Gastroesophageal sphincter (tissue), 4 donors: ENCODE measurements at regions not wholly inside any gene's neighbourhood (a gene's known extent, or its start where the extent isn't known, plus 50 kb on each side); places are given as distances from the start of the nearest gene placed in this dataset.

Experiments
- ATAC-seq: fragments of 150-250 bp; one replicate; pipeline ENCODE4 v1.9.1; 2016; ENCODE audit warnings: mild to moderate bottlenecking, moderate library complexity
- H3K27ac ChIP-seq, 4 donors: fragments of 200-600 bp; sonication (generic) in 3 of 4; 1 replicate in 3 of 4; 2 replicates in 1 of 4; pipeline ENCODE4 v1.5.1; 2016 to 2019
- H3K27me3 ChIP-seq: fragments of 200-600 bp; sonication (generic); one replicate; pipeline ENCODE4 v1.5.1; 2019
- H3K36me3 ChIP-seq, 2 donors: fragments of 200-600 bp; sonication (generic); one replicate each; pipeline ENCODE4 v1.5.1; 2019; ENCODE audit warnings: control low read depth in 1 of 2
- H3K4me1 ChIP-seq, 3 donors: fragments of 200-600 bp; sonication (generic); 1 replicate in 2 of 3; 2 replicates in 1 of 3; pipeline ENCODE4 v1.5.1; 2016 to 2019; ENCODE audit warnings: control low read depth in 2 of 3
- H3K4me3 ChIP-seq, 2 donors: fragments of 200-600 bp; sonication (generic); one replicate each; pipeline ENCODE4 v1.5.1; 2019; ENCODE audit warnings: mild to moderate bottlenecking in 1 of 2, moderate library complexity in 1 of 2
- H3K9me3 ChIP-seq, 3 donors: fragments of 200-600 bp; sonication (generic); one replicate each; pipeline ENCODE4 v1.5.1; 2017 to 2019; ENCODE audit warnings: control low read depth in 2 of 3
- EP300 ChIP-seq: sonication (generic); formaldehyde crosslinking; IDR thresholded peaks from one replicate; pipeline ENCODE4 v1.6.1; 2017; ENCODE audit warnings: antibody characterized with exemption, mild to moderate bottlenecking
- POLR2A ChIP-seq, 2 donors: fragments of 450-650 bp; IDR thresholded peaks; one replicate each; pipeline ENCODE4 v1.6.1; 2017; ENCODE audit warnings: antibody characterized with exemption in 2 of 2, mild to moderate bottlenecking in 2 of 2, moderate library complexity in 1 of 2
- POLR2AphosphoS5 ChIP-seq: sonication (generic); formaldehyde crosslinking; IDR thresholded peaks from one replicate; pipeline ENCODE4 v1.6.1; 2017; ENCODE audit warnings: antibody characterized with exemption
- WGBS, 2 donors: methylation state at CpG; one replicate each; pipeline ENCODE4 v1.1.5; 2018; ENCODE audit warnings: low coverage in 1 of 2; 5-methylcytosine and 5-hydroxymethylcytosine counted together
- TF ChIP-seq, protein P1 (sequence below), 4 experiments: fragments of 200-600 bp in 2 of 4; fragments of 450-650 bp in 2 of 4; sonication (generic) in 1 of 4; IDR thresholded peaks; one replicate each; pipeline ENCODE4 v1.5.1; 2017 to 2019; ENCODE audit warnings: antibody characterized with exemption in 4 of 4, mild to moderate bottlenecking in 2 of 4, moderate library complexity in 2 of 4

DNA sequence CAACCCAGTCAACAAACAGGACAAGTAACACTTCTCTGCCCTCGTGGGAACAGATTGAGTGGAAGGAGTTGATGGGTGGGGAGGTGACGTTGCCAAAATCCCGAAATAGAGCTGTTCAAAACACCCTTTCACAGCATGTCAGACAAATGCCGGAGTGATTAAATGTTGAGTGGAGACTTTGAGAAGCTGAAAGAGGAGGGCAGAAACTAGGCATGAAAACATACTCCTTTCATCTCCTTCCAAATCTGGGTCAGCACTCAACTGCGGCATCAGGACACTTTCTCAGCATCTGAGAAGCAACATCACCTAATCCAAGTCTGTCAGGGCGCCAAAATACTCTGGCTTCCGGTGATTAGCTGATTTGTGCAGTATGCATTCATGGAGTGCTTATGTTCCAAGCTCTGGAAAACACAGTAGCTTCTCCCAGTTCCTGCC, 51.5 kb upstream of the MRI1 start:
- Histone ChIP-seq H3K27ac (no peak overlapping the region), H3K9me3 (no peaks in the 10 kb centered on the region), H3K4me1 (peaks cover 0 to 28% (median 10%) of the 10 kb centered on the region in 3 donors), H3K4me3 (no peak overlapping the region), H3K36me3 (no peaks in the 10 kb centered on the region), H3K27me3 (no peaks in the 10 kb centered on the region)
- 4 to 8% methylated on average over 3 to 4 of the region's 7 CpGs for WGBS, 2 donors
- TF ChIP-seq EP300 (no peak), POLR2AphosphoS5 (peak; percentile 25)
- no peak for ATAC-seq

DNA sequence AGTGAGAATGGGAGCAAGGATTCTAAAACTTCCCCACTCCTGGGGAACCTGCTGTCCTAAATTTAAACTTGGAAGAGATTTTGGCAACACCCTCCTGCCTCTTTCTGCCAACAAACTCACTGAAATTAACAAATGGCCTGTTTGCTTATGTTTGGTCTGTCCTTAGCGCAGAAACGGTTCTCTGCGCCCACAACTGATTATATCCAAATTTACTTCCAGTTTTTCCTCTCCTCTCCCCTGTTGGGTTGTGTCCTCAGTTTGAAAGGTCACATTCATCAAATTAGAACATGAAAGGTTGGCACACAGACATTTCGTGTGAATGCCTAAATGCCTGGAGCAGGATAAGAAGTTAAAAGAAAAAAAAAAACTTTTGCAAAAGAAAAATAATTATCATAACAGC, 56.4 kb upstream of the MRI1 start:
- H3K27me3 ChIP-seq = no peaks in the 10 kb centered on the region
- peak; percentile 16 for ATAC-seq
- no peak for TF ChIP-seq EP300
- TF ChIP-seq POLR2AphosphoS5 = peak; percentile 59
- TF ChIP-seq POLR2A (IDR thresholded peaks at IDR 0.05) = no peak
- peaks cover 0 to 19% (median 0%) of the 10 kb centered on the region in 3 donors for H3K9me3 ChIP-seq
- H3K27ac ChIP-seq = peak overlapping the region in 1 of 4 donors; percentile 35
- WGBS, 2 donors = 3 to 8% methylated on average over 4 of the region's 4 CpGs
- no peaks in the 10 kb centered on the region for H3K36me3 ChIP-seq
- H3K4me1 ChIP-seq = peaks cover 0 to 26% (median 9%) of the 10 kb centered on the region in 3 donors
- no peak overlapping the region for H3K4me3 ChIP-seq

DNA sequence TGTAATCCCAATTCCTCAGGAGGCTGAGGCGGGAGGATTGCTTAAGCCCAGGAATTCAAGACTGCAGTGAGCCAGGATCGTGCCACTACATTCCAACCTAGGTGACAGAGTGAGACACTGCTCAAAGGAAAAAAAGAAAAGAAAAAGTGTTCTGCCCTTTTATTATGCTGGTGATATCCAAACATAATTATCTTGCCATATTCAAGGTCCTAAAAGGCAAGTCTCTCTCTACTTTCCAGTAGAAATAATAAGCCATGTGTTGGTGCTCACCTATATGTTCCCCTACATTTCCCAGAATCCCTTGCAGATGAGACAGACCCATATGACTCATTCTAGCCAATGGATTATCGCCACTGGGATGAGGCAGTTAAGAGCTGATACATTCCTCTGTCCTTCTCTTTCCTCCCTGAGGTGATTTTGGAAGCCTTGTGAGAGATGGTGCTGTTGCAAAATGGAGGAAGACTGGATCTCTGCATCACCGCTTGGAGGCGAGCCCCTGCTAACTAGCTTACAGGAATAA, 58.3 kb upstream of the MRI1 start:
- ATAC-seq = no peak
- Histone ChIP-seq H3K27me3 (peaks cover 18% of the 10 kb centered on the region), H3K36me3 (no peaks in the 10 kb centered on the region), H3K27ac (no peak overlapping the region), H3K9me3 (peaks cover 0 to 27% (median 0%) of the 10 kb centered on the region in 3 donors), H3K4me1 (peaks cover 0 to 16% (median 7%) of the 10 kb centered on the region in 3 donors), H3K4me3 (no peak overlapping the region)
- WGBS, 2 donors = 86 to 92% methylated on average over 1 to 5 of the region's 5 CpGs
- TF ChIP-seq EP300 (no peak), POLR2AphosphoS5 (no peak)

DNA sequence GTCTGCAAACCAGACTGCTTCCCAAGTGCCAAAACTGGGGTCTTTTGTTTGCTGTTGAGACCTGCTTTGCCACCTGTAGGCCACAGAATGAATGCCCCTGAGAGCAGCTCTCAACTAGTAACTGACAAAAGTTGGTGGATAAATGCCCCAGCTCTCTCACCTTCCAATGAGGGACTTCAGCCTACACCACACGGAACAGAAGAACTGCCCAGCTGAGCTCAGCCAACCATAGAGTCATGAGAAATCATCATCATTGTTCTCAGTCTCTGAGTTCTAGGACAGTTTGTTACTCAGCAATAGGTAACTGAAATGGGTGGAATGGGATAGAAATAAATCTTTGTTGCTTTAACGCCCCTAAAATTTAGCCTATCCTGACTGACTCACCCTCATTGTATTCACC, 59.1 kb upstream of the MRI1 start:
- Histone ChIP-seq H3K9me3 (peaks cover 0 to 27% (median 0%) of the 10 kb centered on the region in 3 donors), H3K27me3 (peaks cover 21% of the 10 kb centered on the region), H3K27ac (no peak overlapping the region), H3K36me3 (no peaks in the 10 kb centered on the region), H3K4me1 (peaks cover 0 to 16% (median 7%) of the 10 kb centered on the region in 3 donors), H3K4me3 (no peak overlapping the region)
- ATAC-seq = no peak
- WGBS, 2 donors = 94% methylated on average over 2 of the region's 2 CpGs; no CpG with 5 or more reads in 1 of the 2 donors
- no peak for TF ChIP-seq POLR2AphosphoS5
- TF ChIP-seq EP300 = no peak

DNA sequence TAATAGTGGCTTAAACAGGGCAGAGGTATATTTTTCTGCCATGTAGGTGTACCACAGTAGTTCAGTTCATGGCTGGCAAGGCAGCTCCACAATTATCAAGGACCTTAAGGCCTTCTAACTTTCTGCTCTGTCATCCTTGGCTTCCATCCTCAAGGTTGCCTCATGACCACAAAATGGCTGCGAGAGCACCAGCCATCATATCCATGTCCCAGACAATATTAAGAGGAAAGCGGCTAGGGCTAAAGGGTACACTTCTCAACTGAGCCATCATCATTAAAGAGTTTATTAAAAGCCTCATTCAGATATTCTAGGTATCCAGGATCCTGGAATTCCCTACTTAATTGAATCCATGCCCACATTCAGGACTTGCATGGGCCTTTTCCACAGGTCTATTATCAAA, 62.7 kb upstream of the MRI1 start:
- Histone ChIP-seq H3K4me3 (no peak overlapping the region), H3K36me3 (no peaks in the 10 kb centered on the region), H3K27me3 (peaks cover 42% of the 10 kb centered on the region), H3K27ac (no peak overlapping the region), H3K9me3 (peaks cover 0 to 26% (median 0%) of the 10 kb centered on the region in 3 donors), H3K4me1 (no peaks in the 10 kb centered on the region)
- TF ChIP-seq EP300 (no peak), POLR2A (IDR thresholded peaks at IDR 0.05) (no peak), POLR2AphosphoS5 (no peak)
- TF ChIP-seq, protein P1, sequence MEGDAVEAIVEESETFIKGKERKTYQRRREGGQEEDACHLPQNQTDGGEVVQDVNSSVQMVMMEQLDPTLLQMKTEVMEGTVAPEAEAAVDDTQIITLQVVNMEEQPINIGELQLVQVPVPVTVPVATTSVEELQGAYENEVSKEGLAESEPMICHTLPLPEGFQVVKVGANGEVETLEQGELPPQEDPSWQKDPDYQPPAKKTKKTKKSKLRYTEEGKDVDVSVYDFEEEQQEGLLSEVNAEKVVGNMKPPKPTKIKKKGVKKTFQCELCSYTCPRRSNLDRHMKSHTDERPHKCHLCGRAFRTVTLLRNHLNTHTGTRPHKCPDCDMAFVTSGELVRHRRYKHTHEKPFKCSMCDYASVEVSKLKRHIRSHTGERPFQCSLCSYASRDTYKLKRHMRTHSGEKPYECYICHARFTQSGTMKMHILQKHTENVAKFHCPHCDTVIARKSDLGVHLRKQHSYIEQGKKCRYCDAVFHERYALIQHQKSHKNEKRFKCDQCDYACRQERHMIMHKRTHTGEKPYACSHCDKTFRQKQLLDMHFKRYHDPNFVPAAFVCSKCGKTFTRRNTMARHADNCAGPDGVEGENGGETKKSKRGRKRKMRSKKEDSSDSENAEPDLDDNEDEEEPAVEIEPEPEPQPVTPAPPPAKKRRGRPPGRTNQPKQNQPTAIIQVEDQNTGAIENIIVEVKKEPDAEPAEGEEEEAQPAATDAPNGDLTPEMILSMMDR (IDR thresholded peaks at IDR 0.05) = no peak
- 80 to 92% methylated on average over 1 to 2 of the region's 2 CpGs for WGBS, 2 donors
- no peak for ATAC-seq

DNA sequence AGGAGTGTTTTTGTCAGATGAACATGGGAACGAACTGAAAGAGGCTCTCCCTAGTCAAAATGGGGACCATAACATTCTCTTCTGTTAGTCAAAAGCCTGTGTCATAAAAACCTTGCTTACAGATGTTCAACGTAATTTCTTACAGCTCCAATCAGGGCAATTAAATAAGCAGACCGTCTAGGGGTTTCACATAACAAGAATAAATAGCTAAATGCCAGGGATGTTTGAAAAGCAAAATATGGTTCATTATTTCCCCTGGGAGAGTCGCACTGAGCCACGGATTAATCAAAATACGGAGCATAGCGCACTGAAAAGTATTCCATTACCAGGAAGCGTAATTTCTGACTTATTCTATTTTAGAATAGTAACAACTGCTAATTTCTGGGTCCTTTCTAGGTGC, 63.7 kb upstream of the MRI1 start:
- Histone ChIP-seq H3K36me3 (no peaks in the 10 kb centered on the region), H3K27ac (no peak overlapping the region), H3K4me1 (no peaks in the 10 kb centered on the region), H3K27me3 (peaks cover 47% of the 10 kb centered on the region), H3K4me3 (no peak overlapping the region), H3K9me3 (peaks cover 0 to 16% (median 0%) of the 10 kb centered on the region in 3 donors)
- no peak for TF ChIP-seq EP300
- no peak for TF ChIP-seq POLR2A (IDR thresholded peaks at IDR 0.05)
- no peak for TF ChIP-seq POLR2AphosphoS5
- TF ChIP-seq, protein P1 (IDR thresholded peaks at IDR 0.05) = no peak
- ATAC-seq = no peak
- 60 to 68% methylated on average over 8 of the region's 8 CpGs for WGBS, 2 donors

DNA sequence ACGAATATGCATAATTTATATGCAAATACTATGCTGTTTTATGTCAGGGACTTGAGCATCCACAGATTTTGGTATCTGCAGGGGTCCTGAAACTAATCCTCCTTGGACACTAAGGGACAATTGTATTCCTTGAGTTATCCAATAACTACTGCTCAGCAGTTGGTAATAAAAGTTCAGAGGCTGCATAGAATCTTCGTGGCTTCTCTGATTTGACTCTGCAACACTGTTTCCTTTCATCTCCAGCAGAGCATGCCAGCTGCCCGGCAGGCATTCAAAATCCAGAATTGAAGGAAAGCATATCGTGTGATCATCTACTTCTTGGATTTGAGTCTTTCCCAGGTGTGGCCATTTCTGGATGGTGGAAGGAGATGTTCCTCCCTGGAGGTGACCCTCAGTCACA, 64.5 kb upstream of the MRI1 start:
- Histone ChIP-seq H3K4me1 (no peaks in the 10 kb centered on the region), H3K9me3 (peaks cover 0 to 8% (median 0%) of the 10 kb centered on the region in 3 donors), H3K36me3 (no peaks in the 10 kb centered on the region), H3K27me3 (peaks cover 53% of the 10 kb centered on the region), H3K4me3 (no peak overlapping the region), H3K27ac (no peak overlapping the region)
- no peak for TF ChIP-seq POLR2AphosphoS5
- TF ChIP-seq EP300 = no peak
- TF ChIP-seq, protein P1 (IDR thresholded peaks at IDR 0.05) = no peak
- TF ChIP-seq POLR2A (IDR thresholded peaks at IDR 0.05) = no peak
- 26 to 44% methylated on average over 3 of the region's 4 CpGs for WGBS, 2 donors
- no peak for ATAC-seq
